Right renal cortex interstitium (tissue), 3 donors: ENCODE measurements at regions not wholly inside any gene's neighbourhood (a gene's known extent, or its start where the extent isn't known, plus 50 kb on each side); places are given as distances from the start of the nearest gene placed in this dataset.

ENCODE experiments used
- DNase-seq, 3 donors: peaks; one replicate each; pipeline ENCODE4 v3.0.0-alpha.2; 2013; ENCODE audit warnings: low read depth in 3 of 3, low spot score in 2 of 3

- no peak for DNase-seq
These were observed 254.2 kb upstream of the SORL1-AS1 start for GRCh38 chr11:121706884-121707420.

GRCh38 chr11:121703201-121703600 is 250.4 kb upstream of the SORL1-AS1 start:
- no peak for DNase-seq

GRCh38 chr11:121700968-121701367 is 248.2 kb upstream of the SORL1-AS1 start:
- DNase-seq = no peak

- no peak for DNase-seq
These were observed 247.0 kb upstream of the SORL1-AS1 start for GRCh38 chr11:121699801-121700200.

- DNase-seq = no peak
These were observed 244.3 kb upstream of the SORL1-AS1 start for GRCh38 chr11:121696931-121697670.

- DNase-seq = no peak
These were observed 243.6 kb upstream of the SORL1-AS1 start for GRCh38 chr11:121696177-121696871.

GRCh38 chr11:121692236-121692635 is 239.5 kb upstream of the SORL1-AS1 start:
- no peak for DNase-seq

- DNase-seq = no peak
These were observed 236.3 kb upstream of the SORL1-AS1 start for GRCh38 chr11:121688860-121689614.

GRCh38 chr11:121688055-121688491 is 235.3 kb upstream of the SORL1-AS1 start:
- DNase-seq = peak in 2 of 3 donors; percentile 58 to 78

GRCh38 chr11:121683791-121684190 is 231.0 kb upstream of the SORL1-AS1 start:
- no peak for DNase-seq
